WERI-Rb-1 (cell line): ENCODE measurements at regions not wholly inside any gene's neighbourhood (a gene's known extent, or its start where the extent isn't known, plus 50 kb on each side); places are given as distances from the start of the nearest gene placed in this dataset.
A peak's percentile ranks its signal among the peaks of the same experiment; 100 is the strongest.
"Not testable (repeated sequence)": the region's sequence is repeated elsewhere in the genome, so short reads cannot be mapped to it uniquely, and the experiment has no call there.

Source experiments
- DNase-seq: peaks from one replicate; pipeline ENCODE4 v3.0.0-alpha.2; 2020
- H3K27ac ChIP-seq: fragments of 250-450 bp; sonication (Bioruptor Pico); 2 replicates; pipeline ENCODE4 v1.5.1; 2020; ENCODE audit warnings: mild to moderate bottlenecking, moderate library complexity
- H3K27me3 ChIP-seq: fragments of 250-450 bp; sonication (Bioruptor Pico); 2 replicates; pipeline ENCODE4 v1.5.1; 2021; ENCODE audit warnings: mild to moderate bottlenecking, low read depth, moderate library complexity; ENCODE audit not compliant: insufficient read depth, severe bottlenecking
- H3K36me3 ChIP-seq: fragments of 250-450 bp; sonication (Bioruptor Pico); 2 replicates; pipeline ENCODE4 v1.5.1; 2020; ENCODE audit warnings: mild to moderate bottlenecking, moderate library complexity
- H3K4me3 ChIP-seq: 2 replicates; pipeline ENCODE4 v1.5.1; 2011; ENCODE audit warnings: low read depth, mild to moderate bottlenecking, control low read depth, low read length
- H3K9me3 ChIP-seq: fragments of 250-450 bp; sonication (Bioruptor Pico); 2 replicates; pipeline ENCODE4 v1.5.1; 2021; ENCODE audit warnings: mild to moderate bottlenecking, moderate library complexity; ENCODE audit not compliant: severe bottlenecking
- TF ChIP-seq, protein P1 (sequence below): IDR thresholded peaks from 2 replicates; pipeline ENCODE4 v1.5.1; 2011; ENCODE audit warnings: low read depth, mild to moderate bottlenecking, control low read depth, inconsistent platforms, low read length

DNA sequence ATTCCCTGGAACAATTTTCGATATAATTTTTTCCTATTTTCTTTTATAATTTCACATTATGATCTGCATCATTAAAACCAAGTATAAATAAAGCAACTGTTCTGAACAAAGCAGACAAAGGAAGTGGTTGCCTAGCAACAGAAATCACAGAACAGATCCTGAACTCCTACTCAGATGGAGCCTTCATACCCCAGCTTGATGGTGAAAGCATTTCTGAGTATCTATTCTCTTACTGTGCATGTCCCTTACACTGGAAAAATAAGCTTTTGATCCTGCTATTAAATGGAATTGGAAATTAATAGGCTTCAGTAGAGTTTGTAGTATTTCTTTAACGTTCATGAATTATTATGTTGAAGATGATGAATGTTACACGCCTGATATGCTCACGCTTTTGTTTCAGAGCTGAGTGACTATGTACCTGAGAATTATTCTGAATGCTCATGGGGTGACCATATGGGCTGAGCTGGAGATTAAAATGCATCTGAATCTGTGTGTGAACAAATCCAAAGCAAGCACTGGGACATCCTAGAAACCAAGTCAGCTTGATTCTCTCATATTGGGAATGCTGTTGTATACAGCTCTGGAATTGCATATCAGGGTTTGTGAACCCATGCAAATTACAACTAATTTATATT lies 254.0 kb downstream of the KCNJ3 start:
- no peak overlapping the region for H3K27ac ChIP-seq
- TF ChIP-seq, protein P1, sequence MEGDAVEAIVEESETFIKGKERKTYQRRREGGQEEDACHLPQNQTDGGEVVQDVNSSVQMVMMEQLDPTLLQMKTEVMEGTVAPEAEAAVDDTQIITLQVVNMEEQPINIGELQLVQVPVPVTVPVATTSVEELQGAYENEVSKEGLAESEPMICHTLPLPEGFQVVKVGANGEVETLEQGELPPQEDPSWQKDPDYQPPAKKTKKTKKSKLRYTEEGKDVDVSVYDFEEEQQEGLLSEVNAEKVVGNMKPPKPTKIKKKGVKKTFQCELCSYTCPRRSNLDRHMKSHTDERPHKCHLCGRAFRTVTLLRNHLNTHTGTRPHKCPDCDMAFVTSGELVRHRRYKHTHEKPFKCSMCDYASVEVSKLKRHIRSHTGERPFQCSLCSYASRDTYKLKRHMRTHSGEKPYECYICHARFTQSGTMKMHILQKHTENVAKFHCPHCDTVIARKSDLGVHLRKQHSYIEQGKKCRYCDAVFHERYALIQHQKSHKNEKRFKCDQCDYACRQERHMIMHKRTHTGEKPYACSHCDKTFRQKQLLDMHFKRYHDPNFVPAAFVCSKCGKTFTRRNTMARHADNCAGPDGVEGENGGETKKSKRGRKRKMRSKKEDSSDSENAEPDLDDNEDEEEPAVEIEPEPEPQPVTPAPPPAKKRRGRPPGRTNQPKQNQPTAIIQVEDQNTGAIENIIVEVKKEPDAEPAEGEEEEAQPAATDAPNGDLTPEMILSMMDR: no peak
- no peaks in the 10 kb centered on the region for H3K9me3 ChIP-seq
- no peaks in the 10 kb centered on the region for H3K27me3 ChIP-seq
- no peak overlapping the region for H3K4me3 ChIP-seq
- no peaks in the 10 kb centered on the region for H3K36me3 ChIP-seq
- DNase-seq: peak; percentile 16

DNA sequence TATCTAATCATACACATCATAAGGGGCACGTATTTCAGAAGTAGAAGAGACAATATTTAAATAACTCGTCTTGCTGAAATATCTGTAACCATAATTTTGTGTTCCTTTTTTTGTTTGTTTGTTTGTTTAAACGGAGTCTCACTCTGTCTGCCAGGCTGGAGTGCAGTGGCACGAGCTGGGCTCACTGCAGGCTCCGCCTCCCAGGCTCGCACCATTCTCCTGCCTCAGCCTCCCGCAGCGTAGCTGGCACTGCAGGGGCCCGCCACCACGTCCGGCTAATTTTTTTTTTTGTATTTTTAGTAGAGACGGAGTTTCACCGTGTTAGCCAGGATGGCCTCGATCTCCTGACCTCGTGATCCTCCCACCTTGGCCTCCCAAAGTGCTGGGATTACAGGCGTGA lies 248.9 kb downstream of the KCNJ3 start:
- not testable (repeated sequence) for H3K27me3 ChIP-seq, H3K36me3 ChIP-seq, H3K27ac ChIP-seq, H3K4me3 ChIP-seq, H3K9me3 ChIP-seq, DNase-seq

DNA sequence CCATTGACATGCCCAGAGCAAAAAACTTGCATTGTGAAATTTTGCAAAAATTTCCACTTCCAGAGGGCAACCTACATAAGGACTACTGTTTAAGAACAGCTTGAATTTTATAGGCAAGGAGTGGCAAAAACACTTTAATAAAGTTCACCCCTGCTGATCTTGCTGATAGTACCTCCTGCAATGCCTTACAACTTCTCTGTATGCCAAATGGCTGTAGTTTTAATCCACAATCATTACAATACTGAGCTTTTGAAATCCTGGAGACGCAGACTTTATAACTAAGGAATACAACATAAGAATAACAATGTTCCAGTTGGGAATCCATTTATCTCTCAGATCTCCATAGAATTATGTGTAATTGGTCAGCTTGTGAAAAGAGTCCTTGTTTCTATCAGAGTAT lies 247.5 kb downstream of the KCNJ3 start:
- no peak for DNase-seq
- Histone ChIP-seq H3K27me3 (no peaks in the 10 kb centered on the region), H3K27ac (no peak overlapping the region), H3K9me3 (no peaks in the 10 kb centered on the region), H3K4me3 (no peak overlapping the region), H3K36me3 (no peaks in the 10 kb centered on the region)
- TF ChIP-seq, protein P1: no peak

DNA sequence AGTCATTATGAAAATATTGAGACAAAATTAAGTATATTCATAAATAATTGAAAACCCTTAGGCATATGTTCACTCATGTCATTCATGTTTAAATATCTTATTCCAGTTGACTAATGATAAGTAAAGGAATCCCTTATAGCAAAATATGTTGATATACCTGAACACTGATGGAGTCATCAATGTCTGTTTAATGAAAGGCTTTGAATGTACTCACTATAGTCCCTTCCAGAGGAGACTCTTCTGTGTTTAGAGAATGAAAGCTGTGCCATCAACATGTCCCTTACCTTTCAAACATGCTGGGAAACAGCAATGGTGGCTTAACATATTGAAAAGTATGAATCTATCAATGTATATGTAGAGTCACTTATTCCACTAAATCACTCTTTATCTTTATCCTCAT lies 242.9 kb downstream of the KCNJ3 start:
- TF ChIP-seq, protein P1: no peak

DNA sequence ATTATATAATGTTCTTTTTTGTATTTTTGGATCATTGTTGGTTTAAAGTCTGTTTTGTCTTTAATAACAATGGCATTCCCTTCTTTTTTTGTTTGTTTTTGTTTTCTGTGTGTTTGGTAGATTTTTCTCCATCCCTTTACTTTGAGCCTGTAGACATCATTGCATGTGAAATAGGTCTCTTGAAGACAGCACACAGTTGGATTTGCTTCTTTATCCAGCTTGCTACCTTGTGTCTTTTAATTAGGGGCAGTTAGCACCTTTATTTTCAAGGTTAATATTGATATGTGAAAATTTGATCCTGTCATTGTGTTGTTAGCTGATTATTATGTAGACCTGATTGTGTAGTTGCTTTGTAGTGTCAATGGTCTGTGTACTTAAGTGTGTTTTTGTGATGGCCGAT lies 235.7 kb downstream of the KCNJ3 start:
- no peak overlapping the region for H3K4me3 ChIP-seq
- no peak for DNase-seq
- no peaks in the 10 kb centered on the region for H3K27me3 ChIP-seq
- peaks cover 2% of the 10 kb centered on the region for H3K9me3 ChIP-seq
- no peaks in the 10 kb centered on the region for H3K36me3 ChIP-seq
- no peak overlapping the region for H3K27ac ChIP-seq
- TF ChIP-seq, protein P1: no peak

More for the DNA sequence above, 242.9 kb downstream of the KCNJ3 start:
- no peak overlapping the region for H3K4me3 ChIP-seq
- no peaks in the 10 kb centered on the region for H3K36me3 ChIP-seq
- no peak overlapping the region for H3K27ac ChIP-seq
- H3K27me3 ChIP-seq: no peaks in the 10 kb centered on the region
- no peaks in the 10 kb centered on the region for H3K9me3 ChIP-seq
- no peak for DNase-seq

DNA sequence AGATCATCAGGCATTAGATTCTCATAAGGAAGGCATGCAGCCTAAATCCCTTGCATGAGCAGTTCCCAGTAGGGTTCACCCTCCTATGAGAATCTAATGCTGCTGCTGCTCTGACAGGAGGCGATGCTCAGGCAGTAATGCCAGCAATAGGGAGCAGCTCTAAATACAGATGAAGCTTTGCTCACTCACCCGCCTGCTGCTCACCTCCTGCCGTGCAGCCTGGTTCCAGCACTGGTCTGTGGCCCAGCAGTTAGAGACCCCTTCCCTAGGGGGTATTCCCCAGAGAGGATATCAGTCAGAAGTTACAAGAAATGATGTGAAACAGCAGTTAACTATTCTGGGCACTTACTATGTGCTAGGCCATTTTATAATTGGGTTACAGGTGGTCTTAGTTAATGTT lies 226.0 kb downstream of the KCNJ3 start:
- H3K4me3 ChIP-seq: no peak overlapping the region
- H3K27me3 ChIP-seq: no peaks in the 10 kb centered on the region
- no peak for DNase-seq
- TF ChIP-seq, protein P1: no peak
- no peaks in the 10 kb centered on the region for H3K9me3 ChIP-seq
- H3K36me3 ChIP-seq: no peaks in the 10 kb centered on the region
- no peak overlapping the region for H3K27ac ChIP-seq
